GM18505 (cell line): ENCODE measurements at regions not wholly inside any gene's neighbourhood (a gene's known extent, or its start where the extent isn't known, plus 50 kb on each side); places are given as distances from the start of the nearest gene placed in this dataset.

Experiments used
- ATAC-seq: cut with Tn5 transposase; IDR thresholded peaks from one replicate; pipeline ENCODE4 v1.9.1; 2021; ENCODE audit not compliant: unreplicated experiment
- POLR2A ChIP-seq: IDR thresholded peaks from 4 replicates; pipeline ENCODE4 v1.6.1; 2011; ENCODE audit warnings: borderline replicate concordance; ENCODE audit not compliant: insufficient read depth, insufficient read length; ENCODE audit errors: extremely low read depth

DNA sequence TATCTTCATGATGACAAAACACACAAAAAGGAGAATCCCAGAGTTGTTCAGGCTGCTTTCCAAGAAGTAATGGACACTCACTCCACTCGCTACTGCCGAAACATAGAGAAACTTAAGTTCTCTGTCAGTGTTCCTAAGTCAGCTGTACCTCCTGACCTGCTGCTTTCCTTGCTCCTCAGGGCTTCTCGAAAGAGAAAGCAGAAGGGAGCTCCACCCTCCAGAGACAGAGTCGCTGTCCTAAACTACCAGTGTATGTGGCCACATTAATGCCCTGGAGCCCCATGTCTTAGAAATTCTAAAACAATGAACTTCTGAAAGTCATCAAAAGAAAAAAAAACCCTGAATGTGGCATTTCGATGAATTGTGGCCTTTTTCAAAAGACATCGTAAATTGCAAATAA lies 390.8 kb upstream of the MON1B start:
- TF ChIP-seq POLR2A: no peak
- ATAC-seq: no peak

DNA sequence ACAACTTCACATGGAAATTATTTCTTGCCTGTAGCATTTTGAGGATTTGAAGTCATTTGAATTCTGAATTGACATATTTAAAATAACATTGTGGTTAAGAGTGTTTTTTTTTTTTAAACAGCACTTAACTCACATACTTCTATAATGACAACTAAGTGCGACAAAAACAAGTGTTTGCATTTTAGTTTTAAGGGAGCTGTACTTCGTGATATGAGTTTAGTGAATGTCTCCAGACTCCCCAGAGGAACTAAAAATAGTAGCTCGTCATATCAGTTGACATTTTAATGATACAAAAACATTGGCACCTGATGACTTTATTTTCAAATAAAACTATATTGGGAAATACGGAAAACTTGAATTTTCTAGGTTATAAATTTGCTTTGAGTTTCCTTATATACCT lies 389.6 kb upstream of the MON1B start:
- no peak for TF ChIP-seq POLR2A
- ATAC-seq: no peak

DNA sequence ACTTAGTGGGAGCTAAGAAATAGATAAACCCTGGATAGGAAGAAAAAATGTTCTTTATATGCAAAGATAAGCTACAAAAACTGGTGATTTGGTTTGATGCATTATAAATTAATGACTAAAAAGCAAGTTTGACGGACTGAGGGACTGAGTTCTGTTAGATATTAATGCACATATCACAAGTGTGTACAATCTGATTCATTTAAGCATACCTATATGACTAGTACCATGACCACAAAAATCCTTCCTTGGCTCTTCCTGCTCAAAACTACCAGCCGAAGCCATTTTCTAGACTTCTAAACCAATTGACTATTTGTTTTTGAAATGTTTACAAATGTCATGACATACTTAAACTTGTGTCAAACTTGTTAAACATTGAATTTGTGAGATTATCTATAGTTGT lies 374.5 kb upstream of the MON1B start:
- no peak for TF ChIP-seq POLR2A
- no peak for ATAC-seq

DNA sequence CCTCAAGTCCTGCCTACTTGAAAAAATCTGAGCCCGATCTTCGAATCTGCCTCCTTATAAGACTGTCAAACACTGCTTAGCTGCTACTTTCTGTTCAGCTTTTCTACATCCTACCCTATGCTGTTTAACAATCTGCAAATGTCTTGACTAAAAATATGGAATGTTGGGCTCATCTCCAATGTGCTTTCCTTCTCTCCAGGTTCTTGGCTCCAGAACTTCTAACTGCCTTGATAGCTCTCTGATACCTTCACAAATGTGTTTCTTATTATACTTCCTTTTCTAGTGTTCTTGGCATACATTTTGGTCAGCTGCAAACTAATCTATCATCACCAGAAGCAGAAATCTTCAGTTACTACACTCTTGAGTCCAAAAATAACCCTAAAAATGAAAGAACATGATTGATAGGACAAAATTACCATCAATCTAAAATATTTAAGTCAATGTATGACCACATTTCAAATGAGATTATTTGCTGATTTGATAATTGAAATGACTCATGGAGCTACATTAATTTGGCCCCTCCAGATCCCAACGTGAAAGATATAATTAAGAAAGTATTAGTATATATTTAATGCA lies 372.3 kb upstream of the MON1B start:
- ATAC-seq: no peak
- TF ChIP-seq POLR2A: no peak

DNA sequence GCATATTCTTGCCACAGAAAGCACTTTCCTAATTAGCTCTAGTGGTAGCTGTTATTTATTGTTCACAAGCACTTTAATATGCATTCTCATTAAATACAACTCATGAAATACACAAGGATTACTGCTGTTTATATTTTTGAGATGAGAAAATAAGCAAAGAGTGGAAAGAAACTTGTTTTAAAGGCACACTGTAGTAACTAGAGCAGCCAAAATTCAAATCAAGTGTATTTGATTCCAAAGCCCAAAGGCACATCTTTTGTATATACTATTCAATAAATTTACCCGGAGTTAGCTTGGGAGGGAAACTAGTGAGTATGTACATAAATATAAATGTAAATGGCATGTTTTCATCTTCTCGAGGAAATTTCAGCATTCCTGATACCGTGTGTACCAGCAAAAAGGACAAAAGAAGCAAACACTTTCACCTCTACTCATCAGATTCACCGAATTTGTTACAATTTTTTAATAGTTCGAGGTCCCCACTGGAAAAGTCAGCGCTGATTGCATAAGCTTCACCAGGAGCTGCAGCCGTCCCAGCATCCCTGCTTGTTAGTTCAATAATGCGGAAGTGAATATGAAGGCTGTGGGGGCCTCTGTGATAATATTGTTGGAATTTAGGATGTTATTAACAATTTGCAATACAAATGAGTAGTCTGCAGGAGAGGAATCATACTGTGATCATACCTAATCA lies 371.6 kb upstream of the MON1B start:
- no peak for TF ChIP-seq POLR2A
- no peak for ATAC-seq

DNA sequence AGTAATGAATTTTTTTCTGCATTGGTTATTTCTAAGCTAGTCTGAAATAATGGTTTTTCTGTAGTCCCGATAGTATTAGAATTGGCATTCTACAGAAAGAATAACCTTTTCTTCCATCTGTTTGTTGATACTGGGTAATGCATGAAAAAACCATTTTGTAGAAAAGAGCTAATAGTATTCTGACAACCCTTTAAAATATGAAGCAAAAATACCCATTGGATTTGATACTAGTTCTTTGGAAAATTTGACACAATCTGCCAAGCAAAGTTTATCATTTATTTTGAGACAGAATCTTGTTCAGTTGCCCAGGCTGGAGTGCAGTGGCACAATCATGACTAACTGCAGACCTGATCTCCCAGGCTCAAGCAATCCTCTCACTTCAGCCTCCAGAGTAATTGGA lies 366.8 kb upstream of the MON1B start:
- ATAC-seq: no peak
- TF ChIP-seq POLR2A: no peak

DNA sequence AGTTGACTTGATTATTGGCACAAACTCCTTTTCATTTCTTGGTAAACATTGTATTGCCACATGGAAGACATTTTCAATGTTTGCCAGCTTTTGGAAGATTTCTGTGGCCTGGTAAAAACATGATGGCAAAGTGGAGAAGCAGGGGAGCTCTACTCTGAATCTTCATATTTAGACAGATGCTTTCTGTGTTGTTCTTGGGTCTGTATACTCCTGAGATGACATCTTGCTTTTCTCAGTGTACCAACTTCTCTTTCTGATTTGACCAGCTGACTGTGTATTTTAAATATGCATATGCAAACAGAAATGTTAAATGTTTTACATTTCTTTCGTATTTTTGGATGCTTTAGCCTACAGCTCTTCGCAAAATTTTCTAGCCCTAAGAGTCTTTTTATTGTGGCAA lies 366.2 kb upstream of the MON1B start:
- ATAC-seq: no peak
- TF ChIP-seq POLR2A: no peak

DNA sequence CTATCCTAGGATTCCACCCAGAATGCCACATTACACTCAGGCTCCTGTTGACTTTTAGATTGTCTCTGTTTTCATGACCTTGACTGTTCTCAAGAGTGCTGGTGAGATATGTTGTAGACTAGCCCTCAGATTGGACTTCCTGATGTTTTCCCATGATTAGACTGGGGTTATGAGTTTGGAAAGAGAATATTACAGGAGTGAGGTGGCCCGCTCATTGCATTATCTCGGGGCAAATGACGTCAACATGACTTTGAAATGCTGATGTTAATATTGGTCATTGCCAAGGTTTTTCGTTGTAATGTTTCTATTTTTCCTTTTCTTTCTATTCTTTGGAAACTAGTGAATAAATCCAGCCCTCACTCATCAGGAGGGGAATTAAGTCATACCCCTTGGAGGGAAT lies 355.7 kb upstream of the MON1B start:
- no peak for ATAC-seq
- no peak for TF ChIP-seq POLR2A

DNA sequence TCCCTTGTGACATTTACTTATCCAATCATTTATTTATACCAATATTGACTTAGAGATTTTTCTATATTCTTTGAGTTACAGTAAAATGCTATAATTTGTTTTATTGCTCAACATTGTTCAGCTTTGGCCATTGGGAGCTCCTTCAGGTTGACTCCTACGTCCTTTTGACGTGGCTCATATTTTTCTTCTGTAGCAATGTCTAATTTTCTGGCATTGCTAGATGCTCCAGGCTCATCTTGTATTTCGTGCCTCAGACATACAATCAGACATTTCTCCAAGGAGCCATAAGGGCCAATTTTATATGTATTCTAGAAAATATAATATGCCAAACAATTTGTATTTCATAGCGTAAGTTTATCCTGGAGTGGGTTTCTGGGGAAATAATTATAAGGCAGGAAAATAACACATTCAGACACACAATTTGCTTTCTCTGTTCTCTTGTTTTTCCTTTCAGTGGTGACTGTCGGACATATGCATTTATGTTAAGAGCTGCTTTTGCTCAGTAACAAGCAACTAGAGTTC lies 355.1 kb upstream of the MON1B start:
- no peak for ATAC-seq
- TF ChIP-seq POLR2A: no peak

DNA sequence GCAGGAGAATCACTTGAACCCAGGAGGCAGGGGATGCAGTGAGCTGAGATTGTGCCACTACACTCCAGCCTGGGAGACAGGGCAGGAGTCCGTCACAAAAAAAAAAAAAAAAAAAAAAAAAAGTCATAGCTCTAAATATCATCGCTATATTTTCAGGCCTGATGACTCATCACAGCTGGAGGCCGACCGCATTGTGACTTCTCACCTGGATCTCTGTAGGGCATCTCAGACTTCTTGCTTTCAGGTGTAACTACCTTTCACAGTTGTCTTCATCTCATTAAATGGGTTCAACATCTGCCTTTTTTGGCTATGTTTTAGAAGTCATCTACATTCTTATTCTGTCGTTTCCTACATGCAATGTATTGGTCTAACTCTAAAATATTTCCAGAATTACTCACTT lies 353.1 kb upstream of the MON1B start:
- no peak for TF ChIP-seq POLR2A
- ATAC-seq: no peak

DNA sequence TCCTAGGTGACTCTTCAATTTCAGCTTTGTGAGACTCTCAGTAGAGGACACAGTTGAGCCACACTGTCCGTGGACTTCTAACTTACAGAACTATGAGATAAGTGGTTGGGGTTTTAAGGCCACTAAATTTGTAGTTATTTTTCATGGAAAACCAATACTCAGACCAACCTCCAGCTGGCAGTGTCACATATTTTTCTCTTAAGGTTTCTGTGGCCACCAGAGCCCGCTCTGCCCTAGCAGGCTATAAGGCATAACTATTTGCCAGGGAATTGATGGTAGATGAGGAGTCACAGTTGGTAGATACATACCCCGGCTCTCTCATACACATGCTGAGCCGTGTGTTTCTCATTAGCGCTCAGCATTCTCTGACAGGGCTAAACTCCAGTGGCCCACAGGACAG lies 336.8 kb upstream of the MON1B start:
- no peak for TF ChIP-seq POLR2A
- no peak for ATAC-seq

DNA sequence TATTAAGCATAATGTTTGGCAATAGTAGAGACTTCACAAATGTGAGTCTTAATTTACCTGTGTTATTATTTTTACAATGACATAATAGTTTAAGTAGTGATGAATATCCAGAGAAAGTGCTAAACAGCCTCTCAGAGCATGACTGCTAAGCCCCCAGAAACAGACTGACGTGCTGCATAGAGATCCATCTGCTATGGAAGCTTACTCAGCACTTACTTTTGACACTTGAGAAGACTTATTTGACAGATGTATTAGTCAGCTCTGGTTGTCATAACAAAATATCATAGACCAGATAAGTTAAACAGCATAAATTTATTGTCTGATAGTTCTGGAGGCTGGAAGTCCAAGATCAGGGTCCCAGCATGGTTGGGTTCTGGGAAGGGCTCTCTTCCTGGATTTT lies 334.9 kb upstream of the MON1B start:
- ATAC-seq: no peak
- no peak for TF ChIP-seq POLR2A

DNA sequence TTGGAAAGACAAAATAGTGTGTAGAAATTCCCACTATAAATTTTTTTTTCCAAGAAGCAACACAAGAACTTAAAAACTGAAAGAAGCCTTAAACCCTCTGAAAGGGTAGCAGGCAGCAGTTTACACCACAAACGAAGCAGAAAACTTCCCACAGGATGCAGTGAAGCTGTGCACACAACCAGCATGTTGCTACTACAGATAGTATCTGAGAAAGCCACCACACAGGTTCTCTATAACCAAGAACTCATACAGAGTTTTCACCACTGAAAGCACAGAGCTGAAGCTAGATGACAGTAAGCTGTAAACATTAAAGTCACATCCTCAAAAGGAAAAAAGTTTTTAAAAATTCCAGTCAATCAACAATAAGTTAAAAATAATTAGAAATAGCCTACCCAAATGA lies 333.6 kb upstream of the MON1B start:
- ATAC-seq: no peak
- TF ChIP-seq POLR2A: no peak

DNA sequence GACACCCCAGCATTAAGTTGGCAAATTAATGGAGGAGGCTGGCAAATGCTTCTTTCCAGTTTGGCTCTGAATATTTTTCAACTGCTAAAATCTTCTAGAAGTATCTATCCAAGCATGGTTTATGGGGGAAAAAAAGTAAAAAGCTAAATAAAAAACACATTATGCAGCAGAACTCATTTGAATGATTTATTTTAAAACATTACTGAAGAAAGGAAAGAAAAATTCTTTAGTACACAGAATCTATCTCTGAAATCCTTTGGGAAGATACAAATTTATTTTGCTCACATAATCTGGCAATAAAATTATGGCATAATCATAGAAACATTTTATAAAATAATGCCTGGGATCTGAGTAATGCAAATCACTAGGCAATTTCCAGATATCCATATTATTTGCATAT lies 328.1 kb upstream of the MON1B start:
- no peak for ATAC-seq
- TF ChIP-seq POLR2A: no peak
